SJSA1 (cell line): ENCODE measurements at regions not wholly inside any gene's neighbourhood (a gene's known extent, or its start where the extent isn't known, plus 50 kb on each side); places are given as distances from the start of the nearest gene placed in this dataset.
"Not testable (repeated sequence)": the region's sequence is repeated elsewhere in the genome, so short reads cannot be mapped to it uniquely, and the experiment has no call there.

Experiments
- DNase-seq, 2 experiments: peaks; one replicate each; pipeline ENCODE4 v3.0.0-alpha.2; 2015 to 2020; ENCODE audit warnings: low spot score in 2 of 2, low read depth in 1 of 2
- H3K27ac ChIP-seq: fragments of 250-450 bp; sonication (Bioruptor Pico); 2 replicates; pipeline ENCODE4 v1.5.1; 2020; ENCODE audit warnings: mild to moderate bottlenecking, moderate library complexity
- H3K27me3 ChIP-seq: fragments of 250-450 bp; sonication (Bioruptor Pico); replicated peaks from 2 replicates; pipeline ENCODE4 v1.5.1; 2020; ENCODE audit warnings: mild to moderate bottlenecking, moderate library complexity
- H3K36me3 ChIP-seq: fragments of 250-450 bp; sonication (Bioruptor Pico); 2 replicates; pipeline ENCODE4 v1.5.1; 2020; ENCODE audit warnings: mild to moderate bottlenecking
- H3K4me1 ChIP-seq: fragments of 250-450 bp; sonication (Bioruptor Pico); replicated peaks from 2 replicates; pipeline ENCODE4 v1.6.1; 2021; ENCODE audit warnings: mild to moderate bottlenecking
- H3K4me3 ChIP-seq: fragments of 250-450 bp; sonication (Bioruptor Pico); 2 replicates; pipeline ENCODE4 v1.5.1; 2020; ENCODE audit warnings: mild to moderate bottlenecking
- H3K9me3 ChIP-seq: fragments of 250-450 bp; sonication (Bioruptor Pico); replicated peaks from 2 replicates; pipeline ENCODE4 v1.5.1; 2020; ENCODE audit warnings: mild to moderate bottlenecking

DNA sequence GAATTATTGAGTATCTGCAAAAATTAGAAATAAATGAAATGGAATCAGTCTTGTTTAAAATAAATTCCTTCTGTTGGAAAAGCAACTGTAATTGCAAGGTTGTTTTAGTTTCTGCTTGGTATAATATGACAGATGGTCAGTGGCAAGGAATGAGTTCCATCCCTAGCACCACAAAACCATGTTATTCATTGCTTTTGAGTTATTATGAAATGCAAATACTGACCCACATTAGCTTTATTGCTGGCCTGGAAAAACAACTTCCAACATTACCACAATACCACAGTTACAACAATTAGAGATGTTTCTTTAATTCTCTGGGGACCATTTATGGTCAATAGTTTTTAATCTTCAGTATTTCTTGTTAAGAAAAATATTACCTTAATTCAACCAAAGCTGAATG, 194.4 kb downstream of the TMA16 start:
- Histone ChIP-seq H3K36me3 (no peaks in the 10 kb centered on the region), H3K4me3 (no peak overlapping the region), H3K4me1 (no peaks in the 10 kb centered on the region), H3K27ac (no peak overlapping the region), H3K9me3 (no peaks in the 10 kb centered on the region), H3K27me3 (no peaks in the 10 kb centered on the region)
- no peak for DNase-seq

- no peak for DNase-seq
- Histone ChIP-seq H3K27me3 (no peaks in the 10 kb centered on the region), H3K9me3 (no peaks in the 10 kb centered on the region), H3K4me1 (no peaks in the 10 kb centered on the region), H3K36me3 (no peaks in the 10 kb centered on the region), H3K27ac (no peak overlapping the region), H3K4me3 (no peak overlapping the region)
Observed at GRCh38 chr4:163693211-163693610, 198.7 kb downstream of the TMA16 start.

DNA sequence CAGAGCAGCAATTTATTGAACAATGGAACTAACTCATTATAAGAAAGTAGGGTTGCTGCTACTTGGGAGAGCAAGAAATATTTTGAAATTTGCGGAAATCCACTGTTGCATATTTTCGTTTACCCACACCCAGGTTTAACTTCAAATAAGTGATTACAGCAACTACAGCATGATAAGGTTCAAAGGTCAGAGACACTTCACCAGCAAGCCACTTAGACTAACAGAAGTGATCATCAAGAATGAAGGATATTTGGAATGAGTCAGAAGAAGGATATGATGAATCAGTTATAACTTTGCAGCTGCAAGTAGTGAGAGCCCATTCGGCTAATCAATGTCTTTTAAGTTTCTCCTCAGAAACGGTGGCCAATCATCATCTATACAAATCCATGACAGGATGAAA, 199.3 kb downstream of the TMA16 start:
- DNase-seq: no peak
- H3K27me3 ChIP-seq: no peaks in the 10 kb centered on the region
- H3K27ac ChIP-seq: no peak overlapping the region
- no peaks in the 10 kb centered on the region for H3K9me3 ChIP-seq
- no peaks in the 10 kb centered on the region for H3K4me1 ChIP-seq
- H3K36me3 ChIP-seq: no peaks in the 10 kb centered on the region
- no peak overlapping the region for H3K4me3 ChIP-seq

- Histone ChIP-seq H3K36me3 (no peaks in the 10 kb centered on the region), H3K9me3 (no peaks in the 10 kb centered on the region), H3K27me3 (no peaks in the 10 kb centered on the region), H3K4me1 (no peaks in the 10 kb centered on the region), H3K4me3 (no peak overlapping the region), H3K27ac (no peak overlapping the region)
- DNase-seq: no peak
Observed at GRCh38 chr4:163694385-163694784, 199.9 kb downstream of the TMA16 start.

DNA sequence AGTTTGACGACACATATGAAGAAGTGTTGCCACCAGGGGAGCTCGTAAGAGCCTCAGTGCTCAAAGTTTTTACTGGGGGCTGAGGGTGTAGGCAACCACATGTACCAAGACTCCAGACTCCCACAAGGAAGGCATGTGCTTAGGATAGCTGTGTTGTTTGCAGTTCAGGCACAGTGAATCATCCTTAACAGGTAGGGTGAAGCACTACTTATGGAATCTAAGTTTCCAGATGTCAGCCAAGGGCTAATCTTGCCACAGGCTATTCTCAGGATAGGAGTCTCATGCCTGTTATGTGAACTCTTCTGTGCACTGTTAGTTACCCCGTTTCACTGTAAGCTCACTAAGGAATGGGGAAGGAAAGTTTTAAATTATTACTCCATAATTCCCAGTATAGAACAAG, 202.6 kb downstream of the TMA16 start:
- no peaks in the 10 kb centered on the region for H3K4me1 ChIP-seq
- H3K27ac ChIP-seq: no peak overlapping the region
- no peaks in the 10 kb centered on the region for H3K36me3 ChIP-seq
- no peaks in the 10 kb centered on the region for H3K27me3 ChIP-seq
- H3K4me3 ChIP-seq: no peak overlapping the region
- H3K9me3 ChIP-seq: no peaks in the 10 kb centered on the region
- DNase-seq: no peak

DNA sequence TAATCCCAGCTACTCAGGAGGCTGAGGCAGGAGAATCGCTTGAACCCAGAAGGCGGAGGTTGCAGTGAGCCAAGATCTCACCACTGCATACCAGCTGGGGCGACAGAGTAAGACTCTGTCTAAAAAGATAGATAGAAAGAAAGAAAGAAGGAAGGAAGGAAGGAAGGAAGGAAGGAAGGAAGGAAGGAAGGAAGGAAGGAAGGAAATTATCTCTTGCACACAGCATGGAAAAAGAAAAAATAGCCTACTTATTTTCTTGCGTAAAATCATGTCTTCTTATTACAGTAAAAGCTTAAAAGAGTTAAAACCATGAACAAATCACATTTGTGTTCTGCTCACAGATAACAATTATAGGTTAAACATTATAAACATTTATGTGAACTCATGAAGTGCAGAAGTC, 205.9 kb downstream of the TMA16 start:
- not testable (repeated sequence) for H3K36me3 ChIP-seq, H3K27ac ChIP-seq, H3K9me3 ChIP-seq, H3K4me1 ChIP-seq, H3K4me3 ChIP-seq, H3K27me3 ChIP-seq, DNase-seq

DNA sequence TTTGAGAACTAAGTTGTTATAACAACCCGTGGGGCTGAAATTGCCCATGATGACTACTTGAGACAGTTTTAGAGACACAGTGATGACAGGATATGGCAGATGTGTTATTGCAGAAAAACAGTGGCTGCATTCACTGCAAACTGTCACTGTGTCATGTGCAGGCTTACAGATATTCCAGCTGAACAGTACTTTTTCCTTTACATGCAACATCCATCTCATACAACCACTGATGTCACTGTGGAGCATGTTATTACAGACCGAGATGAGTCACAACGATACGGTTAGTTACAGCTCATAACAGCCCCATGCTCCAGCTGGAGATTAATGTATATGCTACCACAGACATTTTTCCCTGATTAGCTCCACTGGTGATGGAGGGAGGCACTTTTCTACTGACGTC, 207.4 kb downstream of the TMA16 start:
- Histone ChIP-seq H3K4me1 (no peaks in the 10 kb centered on the region), H3K36me3 (no peaks in the 10 kb centered on the region), H3K27ac (no peak overlapping the region), H3K9me3 (no peaks in the 10 kb centered on the region), H3K4me3 (no peak overlapping the region), H3K27me3 (no peaks in the 10 kb centered on the region)
- no peak for DNase-seq

GRCh38 chr4:163702736-163703135, 208.2 kb downstream of the TMA16 start:
- no peaks in the 10 kb centered on the region for H3K36me3 ChIP-seq
- H3K4me1 ChIP-seq: no peaks in the 10 kb centered on the region
- DNase-seq: no peak

DNA sequence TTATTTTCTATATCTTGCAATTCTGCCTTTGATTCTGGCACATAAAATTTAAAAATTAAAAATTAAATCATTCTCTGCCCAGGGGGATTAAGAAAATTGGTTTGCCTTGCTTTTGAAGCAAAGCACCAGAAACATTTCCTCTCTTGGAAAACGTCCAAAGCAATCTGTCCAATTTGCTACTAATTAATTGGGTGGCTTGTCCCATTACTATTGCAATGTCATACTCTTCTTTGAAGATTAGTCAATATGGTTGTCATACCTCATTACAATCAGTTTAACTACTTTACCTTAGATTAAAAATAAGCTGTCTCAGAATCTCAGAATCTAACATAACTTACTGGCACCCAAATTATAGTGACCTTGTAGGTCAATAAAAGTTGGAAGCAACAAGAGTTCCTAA, 208.8 kb downstream of the TMA16 start:
- Histone ChIP-seq H3K9me3 (no peaks in the 10 kb centered on the region), H3K4me3 (no peak overlapping the region), H3K4me1 (no peaks in the 10 kb centered on the region), H3K27me3 (no peaks in the 10 kb centered on the region), H3K27ac (no peak overlapping the region), H3K36me3 (no peaks in the 10 kb centered on the region)
- DNase-seq: no peak

More at GRCh38 chr4:163702736-163703135, 208.2 kb downstream of the TMA16 start:
- no peak overlapping the region for H3K27ac ChIP-seq
- H3K27me3 ChIP-seq: no peaks in the 10 kb centered on the region
- no peak overlapping the region for H3K4me3 ChIP-seq
- no peaks in the 10 kb centered on the region for H3K9me3 ChIP-seq

GRCh38 chr4:163707873-163708272, 213.4 kb downstream of the TMA16 start:
- no peak for DNase-seq
- Histone ChIP-seq H3K9me3 (no peaks in the 10 kb centered on the region), H3K4me3 (no peak overlapping the region), H3K36me3 (no peaks in the 10 kb centered on the region), H3K4me1 (no peaks in the 10 kb centered on the region), H3K27me3 (no peaks in the 10 kb centered on the region), H3K27ac (no peak overlapping the region)

DNA sequence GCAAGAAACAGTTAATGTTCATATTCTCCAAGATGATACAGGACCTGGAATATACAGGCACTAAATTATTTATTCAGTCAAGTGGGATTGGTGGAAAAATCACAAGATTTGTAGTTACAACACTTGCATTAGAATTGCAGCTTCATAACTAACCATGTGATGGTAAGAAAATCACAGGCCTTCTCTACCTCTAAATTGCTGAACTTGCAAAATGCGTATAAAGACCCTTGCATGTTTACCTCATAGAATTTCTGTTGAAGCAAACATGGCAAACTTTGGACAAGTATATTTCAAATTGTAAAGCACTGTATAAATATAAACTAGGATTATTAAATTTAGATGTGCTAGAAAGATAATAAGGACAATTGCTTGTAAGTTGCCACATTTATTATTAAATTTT, 215.1 kb downstream of the TMA16 start:
- Histone ChIP-seq H3K4me3 (no peak overlapping the region), H3K9me3 (no peaks in the 10 kb centered on the region), H3K36me3 (no peaks in the 10 kb centered on the region), H3K27me3 (no peaks in the 10 kb centered on the region), H3K4me1 (no peaks in the 10 kb centered on the region), H3K27ac (no peak overlapping the region)
- DNase-seq: no peak

DNA sequence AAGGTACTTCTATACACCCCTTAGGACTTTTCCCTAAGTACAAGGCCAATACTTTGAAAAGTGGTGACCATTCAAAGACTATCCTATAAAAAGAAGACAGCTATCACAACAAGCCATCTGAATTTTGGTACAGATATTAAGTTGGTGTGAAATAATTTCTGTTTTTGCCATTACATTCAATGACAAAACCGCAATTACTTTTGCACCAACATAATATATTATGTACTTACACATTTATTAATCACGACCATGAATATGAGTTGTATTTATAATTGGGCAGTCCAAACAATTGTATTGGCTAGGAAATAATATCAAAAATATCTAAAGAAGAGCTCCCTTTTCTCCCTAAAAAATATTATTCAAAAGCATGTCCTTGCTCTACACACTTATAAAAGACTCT, 215.7 kb downstream of the TMA16 start:
- Histone ChIP-seq H3K27me3 (no peaks in the 10 kb centered on the region), H3K4me3 (no peak overlapping the region), H3K36me3 (no peaks in the 10 kb centered on the region), H3K9me3 (no peaks in the 10 kb centered on the region), H3K27ac (no peak overlapping the region), H3K4me1 (no peaks in the 10 kb centered on the region)
- DNase-seq: no peak

- DNase-seq, H3K27me3 ChIP-seq, H3K9me3 ChIP-seq, H3K27ac ChIP-seq, H3K4me3 ChIP-seq, H3K4me1 ChIP-seq, H3K36me3 ChIP-seq: not testable (repeated sequence)
Observed at GRCh38 chr4:163724495-163724894, 230.0 kb downstream of the TMA16 start.

DNA sequence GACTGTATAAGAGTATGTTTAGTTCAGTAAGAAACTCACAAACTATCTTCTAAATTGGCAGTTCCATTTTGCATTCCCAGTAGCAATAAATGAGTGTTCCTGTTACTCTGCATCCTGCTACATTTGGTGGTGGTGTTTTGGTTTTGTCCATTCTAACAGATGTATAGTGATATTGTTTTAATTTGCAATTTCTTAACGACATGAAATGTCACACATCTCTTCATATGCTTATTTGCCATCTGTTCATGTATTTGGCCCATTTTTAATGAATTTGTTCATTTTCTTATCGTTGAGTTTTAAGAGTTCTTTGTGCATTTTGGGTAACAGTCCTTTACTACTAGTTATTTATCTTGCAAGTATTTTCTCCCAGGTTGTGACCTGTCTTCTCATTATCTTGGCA, 232.2 kb downstream of the TMA16 start:
- Histone ChIP-seq H3K27me3 (no peaks in the 10 kb centered on the region), H3K27ac (no peak overlapping the region), H3K36me3 (no peaks in the 10 kb centered on the region), H3K4me1 (no peaks in the 10 kb centered on the region), H3K9me3 (no peaks in the 10 kb centered on the region), H3K4me3 (no peak overlapping the region)
- no peak for DNase-seq

GRCh38 chr4:163731071-163731470, 236.6 kb downstream of the TMA16 start:
- Histone ChIP-seq H3K4me3 (no peak overlapping the region), H3K27ac (no peak overlapping the region), H3K4me1 (no peaks in the 10 kb centered on the region), H3K9me3 (no peaks in the 10 kb centered on the region), H3K36me3 (no peaks in the 10 kb centered on the region), H3K27me3 (no peaks in the 10 kb centered on the region)
- no peak for DNase-seq
